HG02588 (cell line): ENCODE measurements at regions not wholly inside any gene's neighbourhood (a gene's known extent, or its start where the extent isn't known, plus 50 kb on each side); places are given as distances from the start of the nearest gene placed in this dataset.
A peak's percentile ranks its signal among the peaks of the same experiment; 100 is the strongest.

ENCODE experiments used
- ATAC-seq: cut with Tn5 transposase; IDR thresholded peaks from one replicate; pipeline ENCODE4 v1.9.1; 2021; ENCODE audit warnings: mild to moderate bottlenecking, moderate library complexity; ENCODE audit not compliant: unreplicated experiment

DNA sequence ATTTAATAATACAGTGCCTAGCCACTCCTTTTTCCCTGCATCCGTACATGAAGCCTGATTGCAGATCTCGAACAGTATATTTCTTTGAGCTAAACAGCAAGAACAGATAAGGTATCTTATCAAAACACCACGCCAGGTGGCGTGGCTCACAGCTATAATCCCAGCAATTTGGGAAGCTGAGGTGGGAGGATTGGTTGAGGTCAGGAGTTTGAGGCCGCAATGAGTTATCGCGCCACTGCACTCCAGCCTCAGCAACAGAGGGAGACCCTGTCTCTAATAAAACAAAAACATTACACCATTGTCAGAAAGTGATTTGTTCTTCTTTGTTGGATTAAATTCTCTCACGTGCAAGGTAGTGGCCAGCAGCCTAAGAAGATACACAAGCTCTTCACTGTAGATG is 291.2 kb upstream of the DMRT1 start:
- ATAC-seq: no peak

DNA sequence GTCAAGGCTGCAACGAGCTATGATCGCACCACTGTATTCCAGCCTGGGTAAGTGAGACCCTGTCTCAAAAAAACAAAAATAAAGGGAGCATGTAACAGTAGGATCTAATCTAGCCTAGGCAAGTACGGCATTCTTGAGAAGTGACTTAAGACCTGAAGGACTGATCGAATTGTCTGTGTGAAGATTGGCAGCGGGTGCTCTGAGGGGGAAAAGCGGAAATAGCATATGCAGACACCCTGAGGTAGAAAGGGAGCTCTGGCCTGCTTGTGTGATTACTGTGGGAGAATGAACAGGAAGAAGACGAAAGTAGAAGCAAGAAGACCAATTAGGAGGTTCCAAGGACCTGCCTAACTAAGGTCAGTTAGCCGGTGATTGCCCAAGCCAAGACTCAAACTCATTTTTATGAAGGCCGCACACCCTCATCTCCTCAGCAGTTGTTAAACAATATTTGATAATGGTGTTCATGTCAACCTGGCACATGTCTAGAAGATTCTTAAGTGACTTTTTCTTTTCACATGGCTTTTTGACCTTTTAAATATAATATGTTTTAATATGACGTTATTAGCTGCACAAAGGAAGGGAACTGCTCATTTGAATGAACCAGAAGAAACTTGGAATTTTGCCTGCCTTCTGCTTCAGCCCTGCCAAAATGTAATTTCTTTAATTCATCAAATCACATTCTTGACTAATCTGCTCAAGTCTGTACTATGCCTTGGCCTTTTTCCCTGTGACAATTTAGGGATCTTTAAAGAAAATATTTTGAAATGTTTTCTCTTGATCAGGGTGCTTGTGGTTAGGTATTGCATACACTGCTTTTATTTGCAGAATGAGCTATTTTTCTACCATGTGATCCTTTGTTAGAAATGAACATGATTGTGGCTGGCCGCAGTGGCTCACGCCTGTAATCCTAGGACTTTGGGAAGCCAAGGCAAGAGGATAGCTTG is 289.2 kb upstream of the DMRT1 start:
- no peak for ATAC-seq

DNA sequence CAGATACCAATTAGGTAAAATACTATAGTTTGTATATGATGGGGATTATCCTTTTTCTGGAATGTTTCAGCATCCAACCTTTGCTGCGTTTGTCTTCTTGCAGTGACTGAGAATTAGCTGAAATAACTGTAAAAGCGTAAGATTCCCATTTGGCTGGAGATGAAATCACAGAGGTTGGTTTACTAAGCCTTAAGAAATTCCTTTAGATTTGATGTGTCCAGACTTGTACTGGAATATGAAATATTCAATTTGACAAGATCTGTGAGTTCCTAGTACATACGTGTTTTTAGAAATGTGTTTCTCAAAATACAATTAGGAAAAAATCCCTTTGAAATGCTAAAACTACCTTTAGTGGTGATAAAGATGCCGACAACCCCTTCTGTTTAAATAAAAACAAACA is 286.0 kb upstream of the DMRT1 start:
- no peak for ATAC-seq

DNA sequence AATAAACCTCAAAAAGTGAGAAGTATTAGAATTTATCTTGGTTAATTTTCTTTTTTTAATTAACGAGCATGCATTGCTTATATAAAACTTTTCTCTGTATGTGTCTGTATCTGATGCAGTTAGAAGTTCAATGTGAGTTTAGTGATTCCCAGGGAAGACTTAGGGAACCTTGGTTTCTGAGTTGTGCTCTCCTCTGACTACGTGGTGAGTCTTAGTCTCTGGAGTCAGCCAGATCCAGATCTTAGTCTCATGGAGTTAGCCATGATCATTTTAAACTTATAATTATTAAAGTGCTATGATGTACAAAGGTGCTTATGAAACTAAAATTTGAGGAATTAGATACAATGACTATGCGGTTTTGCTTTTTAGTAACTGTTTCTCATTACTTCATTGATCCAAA is 285.3 kb upstream of the DMRT1 start:
- ATAC-seq: no peak

DNA sequence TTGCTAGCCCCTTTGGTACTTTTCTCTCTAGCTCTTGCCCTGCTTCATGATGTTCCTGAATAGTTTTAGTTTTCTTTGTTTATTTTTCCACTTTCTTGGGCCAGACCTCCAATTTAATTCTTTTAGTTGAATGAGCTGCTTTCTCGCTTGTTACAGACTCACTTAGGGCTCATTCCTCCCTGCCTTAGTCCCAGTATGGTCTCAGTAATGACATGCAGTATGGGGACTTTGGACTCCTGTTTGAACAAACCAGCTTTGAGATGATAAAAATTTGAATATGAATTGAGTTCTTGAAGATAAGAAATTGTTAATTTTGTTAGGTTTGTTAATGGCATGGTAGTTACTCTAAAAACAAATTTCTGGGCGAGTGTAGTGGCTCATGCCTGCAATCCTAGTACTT is 284.8 kb upstream of the DMRT1 start:
- ATAC-seq: no peak

DNA sequence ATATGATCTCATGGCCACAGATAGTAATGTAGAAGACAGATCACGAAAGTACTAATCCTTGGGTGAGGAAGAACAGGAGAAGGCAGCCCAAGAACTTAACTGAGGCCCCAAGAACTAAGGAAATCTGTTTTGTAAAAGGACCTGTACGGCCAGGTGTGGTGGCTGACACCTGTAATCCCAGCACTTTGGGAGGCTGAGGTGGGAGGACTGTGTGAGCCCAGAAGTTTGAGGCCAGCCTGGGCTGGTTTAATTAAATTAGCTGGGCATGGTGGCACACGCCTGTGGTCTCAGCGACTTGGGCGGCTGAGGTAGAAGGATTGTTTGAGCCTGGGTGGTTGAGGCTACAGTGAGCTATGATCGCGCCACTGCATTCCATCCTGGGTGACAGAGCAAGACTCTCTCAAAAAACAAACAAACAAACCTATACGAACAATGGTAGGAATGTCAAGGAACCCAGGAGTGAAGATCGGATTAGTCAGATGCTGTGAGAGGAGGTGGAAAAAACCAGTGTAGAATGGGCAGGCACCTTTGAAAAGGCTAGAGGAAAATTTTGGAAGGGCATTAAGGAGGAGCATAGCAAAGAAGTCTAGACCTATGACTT is 283.8 kb upstream of the DMRT1 start:
- no peak for ATAC-seq

DNA sequence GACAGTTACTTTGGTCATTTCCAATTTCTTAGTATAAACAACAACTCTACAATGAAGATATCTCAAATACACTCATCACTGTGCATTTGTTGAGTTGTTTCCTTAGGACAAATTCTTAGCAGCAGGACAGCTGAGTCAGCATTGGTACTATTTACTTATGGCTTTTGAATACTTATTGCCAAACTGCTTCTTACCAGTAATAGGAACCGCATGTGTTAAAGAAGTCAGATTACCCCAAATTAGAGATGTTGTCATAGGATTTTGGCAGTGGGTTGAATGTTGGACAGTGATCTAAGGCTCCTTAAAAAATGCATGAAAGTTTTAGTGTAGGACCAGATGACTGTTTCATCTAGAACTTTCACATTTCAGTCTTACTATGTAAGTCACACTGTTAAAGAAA is 280.1 kb upstream of the DMRT1 start:
- ATAC-seq: no peak

DNA sequence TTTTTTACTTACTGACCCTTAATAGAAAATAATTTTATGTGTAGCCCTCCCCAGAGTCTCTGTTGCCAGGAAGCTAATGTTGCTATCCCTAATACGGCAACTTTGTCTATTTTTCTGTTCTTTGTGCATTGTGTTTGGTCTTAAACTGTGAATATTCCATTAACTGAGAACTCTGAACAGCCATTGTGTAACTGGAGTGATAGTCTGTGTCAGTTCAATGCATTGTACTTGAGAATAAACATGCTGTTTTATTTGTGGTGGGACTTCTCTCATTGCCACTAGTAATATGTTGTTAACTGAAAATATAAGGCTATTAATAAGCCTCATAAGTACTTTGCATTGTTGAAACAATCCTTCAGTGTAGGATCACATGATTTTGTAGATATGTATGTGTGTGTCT is 278.3 kb upstream of the DMRT1 start:
- ATAC-seq: no peak

DNA sequence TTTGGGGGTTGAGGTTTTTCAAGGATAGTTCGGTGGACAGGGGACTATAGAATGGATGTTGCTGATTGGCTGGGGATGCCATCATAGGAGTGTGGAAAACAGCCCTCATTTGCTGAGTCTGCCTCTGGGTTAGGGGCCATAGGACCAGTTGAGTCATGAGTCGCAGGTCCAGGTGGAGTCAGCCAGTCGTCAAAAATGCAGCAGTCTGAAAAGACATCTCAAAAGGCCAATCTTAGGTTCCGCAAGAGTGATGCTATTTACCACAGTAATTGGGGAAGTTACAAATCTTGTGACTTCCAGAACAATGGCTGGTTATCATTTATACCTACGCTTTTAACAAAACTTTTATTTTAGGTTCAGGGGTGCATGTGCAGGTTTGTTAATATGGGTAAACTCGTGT is 276.0 kb upstream of the DMRT1 start:
- no peak for ATAC-seq

DNA sequence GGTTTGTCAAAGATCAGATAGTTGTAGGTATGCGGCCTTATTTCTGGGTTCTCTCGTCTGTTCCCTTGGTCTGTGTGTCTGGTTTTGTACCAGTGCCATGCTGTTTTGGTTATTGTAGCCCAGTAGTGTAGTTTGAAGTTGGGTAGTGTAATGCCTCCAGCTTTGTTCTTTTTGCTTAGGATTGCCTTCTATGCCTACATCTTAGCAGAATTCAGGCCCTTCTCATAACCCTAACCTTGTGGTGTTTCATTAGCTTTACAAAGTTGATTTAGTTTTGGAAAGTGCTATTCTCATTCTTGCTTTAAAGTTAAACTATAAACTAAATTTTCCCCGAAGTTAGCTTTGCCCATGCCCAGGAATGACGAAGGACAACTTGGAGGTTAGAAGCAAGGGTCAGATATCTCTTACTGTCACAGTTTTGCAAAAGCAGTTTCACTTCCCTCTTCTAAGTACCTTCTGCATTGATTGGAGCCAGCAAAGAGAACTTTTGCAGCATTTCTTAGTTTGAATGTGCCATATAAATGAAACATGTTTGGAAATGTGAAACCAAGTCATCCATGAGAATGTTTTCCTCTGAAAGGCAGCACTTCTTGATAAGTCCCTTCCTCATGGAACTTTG is 274.3 kb upstream of the DMRT1 start:
- ATAC-seq: peak; percentile 78

DNA sequence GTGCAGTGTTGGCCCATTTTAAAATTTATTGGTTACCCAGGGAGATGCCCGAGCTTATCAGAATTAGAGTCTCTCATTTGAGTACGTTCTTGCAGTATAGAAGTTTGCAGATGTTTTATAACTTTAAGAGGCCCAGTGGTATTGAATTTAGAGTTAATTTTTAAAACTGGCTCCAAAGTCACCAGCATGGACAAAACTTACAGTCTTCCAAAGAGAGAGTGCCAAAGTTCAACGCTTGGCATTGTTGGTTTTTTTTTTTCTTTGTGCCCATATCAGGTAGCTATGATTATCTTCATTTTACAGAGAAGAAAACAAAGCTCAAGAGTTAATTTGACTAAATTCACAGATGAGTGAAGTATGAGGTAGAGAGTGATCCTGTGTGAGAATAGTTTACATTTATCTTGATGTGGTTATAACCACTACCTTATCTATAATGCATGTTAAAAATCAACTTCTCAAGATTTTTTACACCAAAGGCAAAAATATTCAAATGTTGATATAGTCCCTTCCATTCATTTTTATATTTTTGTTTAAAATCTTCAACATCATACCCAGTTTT is 273.7 kb upstream of the DMRT1 start:
- no peak for ATAC-seq

DNA sequence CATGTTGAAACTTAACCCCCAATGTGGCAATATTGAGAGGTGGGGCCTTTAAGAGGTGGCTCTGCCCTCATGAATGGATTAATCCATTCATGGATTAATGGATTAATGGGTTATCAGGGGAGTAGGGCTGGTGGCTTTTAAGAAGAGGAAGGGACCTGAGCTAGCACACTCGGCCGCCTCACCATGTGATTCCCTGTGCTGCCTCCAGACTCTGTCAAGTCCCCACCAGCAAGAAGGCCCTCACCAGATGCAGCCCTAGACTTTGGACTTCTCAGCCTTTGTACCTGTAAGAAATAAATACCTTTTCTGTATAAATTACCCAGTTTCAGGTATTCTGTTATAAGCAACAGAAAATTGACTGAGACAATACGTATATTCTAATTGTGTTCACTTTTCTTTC is 272.2 kb upstream of the DMRT1 start:
- ATAC-seq: no peak

DNA sequence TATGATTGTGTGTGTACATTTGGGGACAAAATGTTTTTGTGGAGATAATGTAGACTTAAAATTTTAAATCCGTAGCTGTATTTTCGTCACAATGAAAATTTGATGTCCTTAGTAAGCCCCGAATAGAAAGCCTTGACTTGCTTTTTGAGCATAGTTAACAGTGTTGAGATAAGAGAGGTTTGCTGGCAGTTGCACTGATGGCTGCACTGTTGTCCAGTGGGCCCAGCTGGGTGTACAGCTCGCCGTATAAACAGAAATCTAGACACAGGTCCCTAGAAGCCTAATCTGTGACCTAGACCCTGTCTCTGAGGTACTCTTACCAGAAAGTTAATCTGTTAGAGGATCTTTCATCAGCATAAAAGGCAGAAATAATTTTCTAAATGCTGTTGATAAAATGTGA is 271.3 kb upstream of the DMRT1 start:
- no peak for ATAC-seq

DNA sequence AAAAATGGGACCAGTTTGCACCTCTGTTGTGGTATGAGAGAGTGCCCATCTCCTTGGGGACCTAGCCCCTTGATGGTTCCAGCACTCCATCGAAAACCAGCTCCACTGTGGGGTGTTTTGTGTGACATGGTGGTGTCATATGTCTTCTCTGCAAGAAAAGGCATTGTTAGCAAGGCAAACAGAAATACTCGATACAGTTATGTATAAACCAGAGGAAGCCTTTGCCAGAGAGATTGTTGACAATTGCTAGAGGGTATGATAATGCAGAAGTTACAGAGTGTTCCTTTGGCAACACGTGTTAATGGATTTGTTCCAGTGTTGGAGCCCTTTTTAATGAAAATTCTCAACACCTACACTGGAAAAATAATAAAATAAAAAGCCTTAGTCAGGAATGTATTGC is 270.4 kb upstream of the DMRT1 start:
- ATAC-seq: no peak

DNA sequence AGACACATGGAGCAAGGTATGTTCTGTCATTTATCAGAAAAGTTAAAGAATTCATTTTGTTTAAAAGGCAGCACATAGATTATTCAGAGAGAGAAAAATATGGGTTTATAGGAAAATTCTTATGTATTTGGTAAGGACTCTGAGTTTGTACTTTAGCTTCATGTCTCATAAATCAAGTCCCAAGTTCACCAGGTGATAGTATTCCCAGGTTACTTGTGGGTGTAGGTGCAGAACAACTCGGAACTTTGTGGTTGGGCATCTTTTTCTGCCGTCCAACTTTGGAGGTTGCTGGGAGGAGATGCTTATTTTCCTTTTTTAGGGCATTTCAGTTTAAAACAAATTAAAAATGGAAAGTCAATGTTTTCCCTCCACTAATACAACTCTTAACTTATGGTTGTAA is 269.8 kb upstream of the DMRT1 start:
- no peak for ATAC-seq

DNA sequence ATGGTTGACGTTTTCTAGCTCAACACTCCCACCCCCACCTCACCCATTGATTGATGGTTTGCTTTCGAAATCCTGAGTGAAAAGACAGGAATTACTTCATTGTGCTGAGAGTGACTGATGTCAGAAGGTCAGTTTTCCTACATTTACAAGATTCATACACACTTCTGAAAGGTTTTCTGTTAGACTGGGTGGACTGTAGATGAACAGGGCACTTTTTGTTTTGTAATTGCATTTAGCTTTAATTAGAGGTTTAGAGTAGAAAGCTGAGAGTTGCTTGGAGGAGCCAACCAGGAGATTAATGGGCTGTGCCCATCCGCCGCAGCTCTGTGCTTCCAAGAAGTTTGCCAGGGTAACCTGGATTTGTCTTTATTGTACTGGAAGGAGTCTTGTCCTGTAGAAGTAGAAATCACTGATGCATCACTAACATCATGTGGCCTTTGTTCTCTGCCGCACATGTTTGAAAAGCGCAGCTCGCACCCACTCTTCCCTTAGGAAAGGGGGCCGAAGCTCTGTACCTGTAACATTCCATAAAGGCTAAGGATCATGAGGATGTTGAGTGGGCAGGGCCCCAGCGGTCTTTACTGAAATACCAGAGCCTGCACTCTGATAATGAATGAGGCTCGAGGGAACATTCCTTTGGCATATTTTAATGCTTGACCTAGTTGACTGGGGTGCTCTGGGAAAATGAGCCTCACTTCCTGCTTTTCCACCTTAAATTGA is 267.6 kb upstream of the DMRT1 start:
- no peak for ATAC-seq

DNA sequence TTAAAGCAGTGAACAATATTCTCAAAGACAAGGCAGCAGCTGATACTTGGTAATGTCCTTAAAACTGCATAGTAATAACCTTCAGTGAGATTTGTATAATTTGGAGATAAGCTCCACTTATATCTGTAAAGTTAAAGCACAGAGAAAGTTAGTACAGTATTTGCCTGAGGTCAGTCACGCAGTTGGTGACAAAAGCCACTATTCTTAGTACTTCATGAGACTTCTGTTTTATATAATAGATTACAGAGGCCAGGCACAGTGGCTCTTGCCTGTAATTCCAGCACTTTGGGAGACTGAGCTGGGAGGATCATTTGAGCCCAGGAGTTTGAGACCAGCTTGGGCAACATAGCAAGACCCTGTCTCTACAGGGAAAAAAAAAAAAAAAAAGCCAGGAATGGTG is 266.4 kb upstream of the DMRT1 start:
- ATAC-seq: no peak

DNA sequence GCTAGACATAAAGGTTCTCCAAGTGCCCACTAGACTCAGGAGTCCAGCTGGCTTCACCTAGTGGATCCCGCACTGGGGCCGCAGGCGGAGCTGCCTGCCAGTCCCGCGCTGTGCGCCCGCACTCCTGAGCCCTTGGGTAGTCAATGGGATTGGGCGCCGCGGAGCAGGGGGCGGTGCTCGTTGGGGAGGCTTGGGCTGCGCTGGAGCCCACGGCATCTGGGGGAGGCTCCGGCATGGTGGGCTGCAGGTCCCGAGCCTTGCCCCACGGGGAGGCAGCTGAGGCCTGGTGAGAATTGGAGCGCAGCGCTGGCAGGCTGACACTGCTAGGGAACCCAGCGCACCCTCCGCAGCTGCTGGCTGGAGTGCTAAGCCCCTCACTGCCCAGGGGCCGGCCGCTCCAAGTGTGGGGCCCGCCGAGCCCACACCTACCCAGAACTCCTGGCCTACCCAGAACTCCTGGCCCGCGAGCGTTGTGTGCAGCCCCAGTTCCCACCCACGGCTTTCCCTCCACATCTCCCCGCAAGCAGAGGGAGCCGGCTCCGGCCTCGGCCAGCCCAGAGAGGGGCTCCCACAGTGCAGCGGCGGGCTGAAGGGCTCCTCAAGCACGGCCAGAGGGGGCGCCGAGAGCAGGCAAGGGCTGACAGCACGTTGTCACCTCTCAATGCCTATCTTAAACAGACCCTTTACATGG is 260.7 kb upstream of the DMRT1 start:
- no peak for ATAC-seq

DNA sequence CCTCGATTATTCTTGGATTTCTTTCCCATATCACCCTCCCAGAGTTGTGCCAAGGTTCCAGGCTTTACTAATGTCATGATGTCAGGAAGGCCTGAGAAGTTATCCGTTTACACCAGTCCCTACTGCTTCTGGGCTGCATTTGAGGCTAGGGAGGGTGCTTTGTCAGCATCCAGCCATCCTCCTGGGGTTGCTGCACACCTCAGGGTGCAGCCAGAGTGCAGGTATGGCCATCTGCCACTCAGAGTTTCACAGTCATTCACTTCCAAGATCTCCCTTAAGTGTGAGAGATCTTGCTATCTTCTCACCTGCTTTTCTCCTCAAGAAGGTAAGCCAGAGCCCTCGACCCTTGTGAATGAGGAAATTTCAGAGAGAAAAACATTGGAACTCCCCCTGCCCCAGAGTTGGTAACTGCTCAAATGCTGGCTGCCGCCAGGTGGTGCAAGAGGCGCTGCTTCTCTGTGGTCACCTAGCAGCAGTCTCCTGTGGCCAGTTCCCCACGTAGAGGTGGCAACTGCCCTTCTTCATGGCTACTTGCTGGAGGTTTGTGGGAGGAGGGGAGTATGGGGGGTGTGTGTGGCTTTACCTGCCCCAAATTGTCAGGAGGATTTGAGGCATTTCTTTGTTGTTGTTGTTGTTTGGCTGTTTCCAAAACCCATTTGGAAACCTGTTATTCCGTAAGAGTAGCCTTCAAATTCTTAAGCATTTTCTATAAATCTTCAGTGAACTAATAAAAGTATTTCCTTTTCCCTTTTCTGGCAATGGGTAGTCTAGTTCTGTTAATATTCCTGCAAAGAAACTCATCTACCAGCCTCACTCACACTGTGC is 259.6 kb upstream of the DMRT1 start:
- ATAC-seq: no peak

DNA sequence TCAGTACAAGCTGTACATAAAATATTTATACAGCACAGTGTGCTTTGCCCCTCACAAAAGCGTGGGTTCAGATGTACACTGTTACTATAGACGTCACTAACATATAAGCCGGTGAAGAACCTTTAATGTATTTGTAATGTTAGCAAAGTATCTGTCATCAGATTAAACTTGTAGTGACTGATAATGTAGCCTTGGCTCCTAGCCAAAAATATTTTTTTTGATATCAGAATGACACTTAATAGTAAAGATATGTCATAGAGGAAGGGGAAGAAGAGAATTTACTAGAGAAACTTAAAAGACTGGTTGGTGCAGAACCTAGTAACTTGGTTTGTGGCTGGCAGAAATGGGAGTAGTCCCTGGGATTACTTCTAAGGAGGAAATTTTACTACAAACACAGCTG is 258.7 kb upstream of the DMRT1 start:
- ATAC-seq: no peak
